T1000 (cell line): ENCODE measurements at regions not wholly inside any gene's neighbourhood (a gene's known extent, or its start where the extent isn't known, plus 50 kb on each side); places are given as distances from the start of the nearest gene placed in this dataset.
"Not testable (repeated sequence)": the region's sequence is repeated elsewhere in the genome, so short reads cannot be mapped to it uniquely, and the experiment has no call there.

Source experiments
- DNase-seq: peaks from one replicate; lab custom pipeline; 2025; ENCODE audit warnings: mixed read lengths; lab: John Stamatoyannopoulos, UW

DNA sequence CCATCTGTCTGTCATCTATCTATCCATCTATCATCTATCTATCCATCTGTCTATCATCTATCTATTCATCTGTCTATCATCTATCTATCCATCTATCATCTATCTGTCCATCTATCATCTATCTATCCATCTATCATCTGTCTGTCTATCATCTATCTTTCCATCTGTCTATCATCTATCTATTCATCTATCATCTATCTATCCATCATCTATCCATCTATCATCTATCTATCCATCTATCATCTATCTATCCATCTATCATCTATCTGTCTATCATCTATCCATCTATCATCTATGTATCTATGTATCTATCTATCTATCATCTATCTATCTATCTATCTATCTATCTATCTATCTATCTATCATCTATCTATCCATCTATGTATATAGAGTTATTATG is 671.6 kb downstream of the UTRN start:
- DNase-seq, result not testable (repeated sequence)

DNA sequence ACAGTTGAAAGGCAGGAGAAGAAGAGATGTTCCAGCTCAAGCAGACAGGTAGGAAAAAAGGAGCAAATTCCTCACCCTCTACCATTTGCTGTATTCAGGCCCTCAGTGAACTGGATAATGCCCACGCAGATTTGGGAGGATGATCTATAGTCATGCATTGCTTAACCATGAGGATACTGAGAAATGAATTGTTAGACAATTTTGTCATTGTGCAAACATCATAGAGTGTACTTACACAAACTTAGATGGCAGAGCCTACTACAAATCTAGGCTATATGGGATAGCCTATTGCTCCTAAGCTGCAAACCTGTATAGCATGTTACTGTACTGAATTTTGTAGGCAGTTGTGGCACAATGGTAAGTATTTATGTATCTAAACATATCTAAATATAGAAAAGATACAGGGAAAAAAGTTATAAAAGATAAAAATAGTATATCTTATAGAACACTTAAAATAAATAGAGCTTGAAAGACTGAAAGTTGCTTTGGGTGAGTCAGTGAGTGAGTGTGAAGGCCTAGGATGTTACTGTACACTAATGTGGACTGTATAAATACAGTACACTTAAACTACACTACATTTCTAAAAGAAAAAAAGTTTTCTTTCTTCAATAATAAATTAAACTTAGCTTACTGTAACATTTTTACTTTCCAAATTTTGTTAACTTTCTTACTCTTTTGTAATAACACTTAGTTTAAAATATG is 672.3 kb downstream of the UTRN start:
- DNase-seq, result no peak

DNA sequence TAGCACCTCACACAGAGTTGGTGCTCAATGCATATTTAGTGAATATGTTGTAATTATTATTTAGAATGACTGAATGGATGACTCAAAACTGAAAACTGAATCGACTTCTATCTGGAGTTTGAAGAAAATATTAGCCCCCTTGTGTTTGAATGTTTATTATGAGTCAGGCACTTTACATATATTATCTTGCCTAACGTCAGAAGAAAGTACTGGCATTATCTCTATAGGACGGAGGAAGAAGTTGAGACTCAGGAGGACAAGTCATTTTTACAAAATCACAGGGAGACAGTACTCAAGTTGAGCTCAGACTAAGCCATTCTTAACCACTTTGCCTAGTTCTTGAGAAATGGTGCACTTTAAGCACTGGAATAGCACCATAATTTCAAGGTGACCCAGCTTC is 684.0 kb downstream of the UTRN start:
- no peak for DNase-seq

DNA sequence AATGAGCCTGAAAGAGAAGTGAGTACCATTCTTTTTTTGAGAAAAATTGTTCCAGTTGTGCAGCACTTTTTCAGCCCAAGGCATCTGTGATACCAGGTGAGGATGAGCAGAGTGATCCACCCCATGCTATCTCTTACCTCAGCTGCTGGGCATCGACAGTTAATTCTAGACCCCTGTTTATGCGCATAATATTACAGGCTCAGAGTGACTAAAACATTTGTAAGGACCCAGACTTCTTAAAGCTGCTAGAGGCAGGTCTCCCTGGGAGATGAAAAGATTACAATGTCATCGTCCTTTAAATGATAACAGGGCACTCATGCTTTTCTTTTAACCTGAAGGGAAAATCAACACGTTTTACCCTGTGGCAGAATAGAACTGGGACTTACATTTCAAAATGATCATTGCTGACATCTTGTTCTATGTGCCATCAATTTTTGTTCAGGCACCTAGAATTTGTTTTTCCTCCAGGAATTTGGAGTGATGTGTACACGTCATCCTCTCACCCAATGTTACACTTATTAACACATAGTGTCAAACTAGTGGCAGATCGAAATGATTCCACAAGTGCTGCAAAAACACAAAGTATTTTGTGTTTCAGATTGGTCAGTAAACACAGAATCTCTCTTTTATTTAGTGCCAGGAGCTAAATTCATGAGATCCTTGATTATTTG is 684.6 kb downstream of the UTRN start:
- DNase-seq, result no peak

DNA sequence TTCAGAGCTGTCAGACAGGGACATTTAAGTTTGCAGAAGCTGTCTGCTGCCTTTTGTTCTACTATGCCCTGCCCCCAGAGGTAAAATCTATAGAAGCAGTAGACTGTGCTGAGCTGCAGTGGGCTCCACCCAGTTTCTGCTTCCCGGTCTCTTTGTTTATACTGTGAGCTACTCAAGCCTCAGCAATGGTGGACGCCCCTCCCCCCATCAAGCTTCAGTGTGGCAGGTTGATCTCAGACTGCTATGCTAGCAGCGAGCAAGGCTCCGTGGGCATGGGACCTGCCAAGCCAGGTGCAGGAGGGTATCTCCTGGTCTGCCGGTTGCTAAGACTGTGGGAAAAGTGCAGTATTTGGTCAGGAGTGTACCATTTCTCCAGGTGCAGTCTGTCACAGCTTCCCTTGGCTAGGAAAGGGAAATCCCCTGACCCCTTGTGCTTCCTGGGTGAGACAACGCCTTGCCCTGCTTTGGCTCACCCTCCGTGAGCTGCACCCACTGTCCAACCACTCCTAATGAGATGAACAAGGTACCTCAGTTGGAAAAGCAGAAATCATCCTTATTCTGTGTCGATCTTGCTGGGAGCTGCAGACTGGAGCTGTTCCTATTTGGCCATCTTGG is 692.2 kb downstream of the UTRN start:
- DNase-seq, result not testable (repeated sequence)

DNA sequence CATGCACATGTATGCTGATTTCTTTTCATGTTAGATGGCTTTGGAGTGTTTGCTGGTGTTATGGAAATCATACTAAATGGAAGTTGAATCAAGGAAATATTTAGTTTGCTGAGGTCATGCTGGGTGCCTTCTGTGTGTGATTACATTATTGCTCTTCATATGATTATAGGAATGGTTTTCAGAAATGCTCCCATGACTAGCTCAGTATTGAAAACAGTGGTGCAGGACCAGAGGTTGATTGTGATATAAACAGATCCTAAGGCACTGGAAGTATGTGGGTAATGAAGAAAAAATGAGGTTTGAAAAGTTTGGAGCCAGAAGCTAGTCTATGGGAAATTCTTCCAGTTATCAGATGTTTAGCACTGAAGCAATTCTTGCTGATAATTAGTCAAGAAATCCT is 693.1 kb downstream of the UTRN start:
- DNase-seq, result no peak

DNA sequence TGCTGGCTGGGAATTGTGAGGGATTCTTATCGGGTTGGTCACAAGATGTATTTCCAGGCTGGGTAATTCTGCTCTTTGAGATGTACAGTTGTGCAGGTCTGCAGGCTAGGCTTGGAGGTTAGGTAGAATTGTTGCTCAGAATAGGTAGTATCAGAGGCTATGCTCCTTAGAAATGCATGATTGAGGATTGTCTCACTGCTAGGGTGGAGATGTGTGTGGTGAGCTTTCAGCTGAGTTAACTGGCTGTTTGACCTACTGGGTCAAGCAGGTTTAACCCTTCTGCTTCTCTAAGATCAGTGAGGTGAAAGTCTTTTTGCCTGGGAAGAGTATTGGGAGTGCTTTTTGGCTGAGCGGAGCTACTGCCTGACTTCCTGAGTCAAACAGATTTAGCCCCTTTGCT is 701.1 kb downstream of the UTRN start:
- DNase-seq, result no peak

DNA sequence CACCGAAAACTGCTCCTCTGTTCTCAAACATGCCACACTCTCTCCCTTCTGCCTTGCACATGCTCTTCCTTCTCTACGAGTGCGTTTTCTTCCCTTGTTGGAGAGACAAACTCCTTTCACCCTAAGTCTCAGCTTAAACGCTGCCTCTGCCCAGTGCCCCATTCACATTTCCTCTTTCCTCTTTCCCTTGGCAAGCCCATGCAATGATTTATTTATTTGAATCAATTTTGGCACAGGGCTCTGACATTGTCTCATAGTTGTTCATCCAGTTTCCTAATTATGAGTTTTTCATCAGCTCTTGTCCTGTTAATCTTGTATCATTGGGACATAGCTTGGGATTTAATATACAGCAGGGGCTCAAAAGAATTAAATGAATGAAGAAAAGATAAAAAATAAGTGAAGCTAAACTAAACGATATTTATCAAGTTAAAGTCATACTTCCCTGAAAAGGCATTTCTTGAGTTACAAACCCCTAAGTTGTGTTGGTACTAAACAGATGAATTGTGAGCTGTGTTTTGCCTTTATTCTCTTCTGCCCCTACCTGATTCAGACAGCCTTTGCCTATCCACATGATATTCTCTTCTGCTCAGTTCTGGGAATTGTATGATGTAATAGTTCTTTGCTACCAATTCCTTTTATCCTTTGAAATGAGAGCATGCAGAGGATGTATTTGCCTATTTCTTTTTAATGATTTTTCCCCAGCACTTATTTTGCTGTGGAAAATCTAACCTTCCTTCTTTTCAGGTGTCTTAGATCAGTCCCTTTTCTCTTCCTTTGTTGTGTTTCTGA is 704.4 kb downstream of the UTRN start:
- no peak for DNase-seq

DNA sequence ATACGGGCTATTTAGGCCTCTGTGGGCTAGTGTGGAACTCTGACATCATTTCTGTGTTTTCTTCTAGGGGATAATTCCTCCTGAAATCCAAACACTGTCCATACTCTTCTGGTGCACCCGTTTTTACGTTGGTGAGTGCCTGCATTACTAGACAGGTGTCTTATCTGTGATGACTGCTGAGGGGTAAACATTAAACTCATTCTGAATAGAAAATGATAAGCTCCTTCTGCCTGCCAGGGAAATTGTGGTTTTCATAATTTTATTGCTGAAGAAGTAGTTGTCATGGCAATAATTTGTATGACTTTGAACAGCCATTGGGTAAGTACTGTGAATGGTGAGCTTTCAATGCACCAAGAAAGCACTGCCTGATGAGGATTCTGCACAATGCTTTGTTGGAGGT is 705.6 kb downstream of the UTRN start:
- DNase-seq, result no peak

DNA sequence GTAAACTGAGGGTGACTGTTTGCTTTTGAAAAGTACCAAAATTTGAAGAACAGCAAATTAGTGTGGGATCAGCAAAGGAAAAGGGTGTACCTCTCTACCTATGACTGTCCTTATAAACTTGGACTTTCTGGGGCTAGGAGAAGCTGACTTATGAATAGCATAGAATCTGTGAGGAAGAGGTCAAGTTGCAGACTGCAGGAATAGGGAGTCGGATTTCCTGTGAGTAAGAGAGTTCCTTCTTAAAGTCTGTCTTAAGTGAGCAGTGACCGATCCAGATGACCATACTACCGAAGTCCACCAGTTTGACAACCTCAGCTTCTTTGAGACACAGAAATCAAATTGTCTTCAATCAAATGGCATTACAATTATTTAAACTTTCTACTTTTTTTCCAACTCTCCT is 708.7 kb downstream of the UTRN start:
- no peak for DNase-seq

DNA sequence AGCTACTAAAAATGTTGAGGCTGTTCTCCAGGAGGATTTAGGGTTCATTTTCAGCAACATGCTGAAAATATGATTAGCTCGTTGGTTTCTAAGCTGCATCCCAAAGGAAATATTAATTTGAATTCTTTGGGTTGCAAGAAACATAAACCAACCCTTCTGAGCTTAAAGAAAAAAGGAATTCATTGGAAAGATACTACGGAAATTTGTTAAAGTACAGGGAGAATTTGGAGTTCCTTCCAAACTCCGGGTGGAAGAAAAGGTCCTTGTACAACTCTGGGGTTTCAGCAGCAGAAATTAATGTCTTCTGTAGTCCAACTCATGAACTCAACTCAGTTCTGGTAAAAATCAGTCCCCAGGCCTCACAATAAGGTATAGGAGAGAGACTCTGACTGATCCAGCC is 712.9 kb downstream of the UTRN start:
- no peak for DNase-seq

DNA sequence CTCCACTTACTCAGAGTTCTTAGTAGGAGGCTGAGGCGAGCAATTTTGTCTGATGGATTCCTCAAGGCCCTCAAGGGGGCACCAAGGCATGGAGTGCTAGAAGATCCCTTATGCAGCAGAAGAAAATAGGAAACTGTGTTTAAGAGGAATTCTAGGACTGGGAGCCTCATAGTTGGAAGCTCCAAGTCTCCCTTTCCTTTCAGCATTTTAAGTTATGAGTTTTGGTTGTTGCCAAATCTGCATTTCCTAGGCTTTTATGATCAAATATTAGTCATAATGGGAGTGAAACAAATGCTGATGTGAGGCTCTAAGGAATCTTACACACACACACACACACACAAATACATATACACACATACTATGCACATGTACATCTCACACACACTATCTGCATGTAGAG is 714.0 kb downstream of the UTRN start:
- DNase-seq, result no peak

DNA sequence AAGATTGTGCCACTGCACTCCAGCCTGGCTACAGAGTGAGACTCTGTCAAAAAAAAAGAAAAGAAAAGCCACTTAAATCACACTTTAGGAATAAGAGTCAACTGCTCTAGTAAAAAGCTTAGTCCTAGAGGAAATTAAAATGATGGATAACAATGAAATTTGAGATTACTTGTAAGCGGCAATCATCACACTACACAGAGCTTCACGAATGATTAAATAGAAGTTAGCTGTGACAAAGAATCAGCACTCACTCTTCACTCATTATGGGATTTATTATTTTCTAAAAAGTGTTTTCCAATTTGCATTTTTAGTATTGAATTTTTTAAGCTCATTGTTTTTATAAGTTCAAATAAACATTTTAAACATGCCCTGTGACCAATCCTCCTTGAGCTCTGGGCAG is 718.0 kb downstream of the UTRN start:
- no peak for DNase-seq

DNA sequence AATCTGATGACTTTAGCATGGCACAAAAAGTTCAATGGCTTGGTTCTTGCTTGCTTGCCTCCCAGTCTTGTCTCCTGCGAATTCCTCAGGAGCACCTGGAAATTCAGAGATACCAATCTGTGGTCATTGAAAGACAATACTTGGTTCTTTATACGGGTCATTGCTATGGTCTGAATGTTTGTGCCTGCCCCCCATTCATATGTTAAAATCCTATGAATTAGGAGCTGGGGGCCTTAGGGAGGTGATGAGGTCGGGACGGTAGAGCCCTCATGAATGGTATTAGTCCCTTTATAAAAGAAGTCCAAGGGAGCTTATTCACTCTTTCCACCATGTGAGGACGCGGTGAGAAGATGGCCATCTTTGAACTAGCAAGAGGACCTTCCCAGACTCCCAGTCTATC is 721.8 kb downstream of the UTRN start:
- no peak for DNase-seq

DNA sequence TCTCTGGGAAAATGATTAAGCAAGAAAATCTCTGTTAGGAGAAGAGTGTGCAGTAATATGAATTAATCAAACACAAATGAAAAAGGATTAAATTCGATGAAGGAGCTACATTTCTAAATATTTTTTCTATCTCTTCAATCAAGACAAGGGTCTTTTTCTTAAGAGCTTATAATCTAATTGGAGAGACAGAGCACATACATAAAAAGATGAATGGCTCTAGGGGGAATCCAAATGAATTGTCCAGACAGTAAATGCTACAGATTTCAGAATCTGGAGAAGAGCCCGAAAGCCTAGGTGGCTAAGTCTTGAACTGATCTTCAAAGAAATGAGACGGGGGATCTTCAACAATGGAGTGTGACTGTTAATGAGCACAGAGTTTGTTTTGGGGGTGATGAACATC is 723.6 kb downstream of the UTRN start:
- no peak for DNase-seq

DNA sequence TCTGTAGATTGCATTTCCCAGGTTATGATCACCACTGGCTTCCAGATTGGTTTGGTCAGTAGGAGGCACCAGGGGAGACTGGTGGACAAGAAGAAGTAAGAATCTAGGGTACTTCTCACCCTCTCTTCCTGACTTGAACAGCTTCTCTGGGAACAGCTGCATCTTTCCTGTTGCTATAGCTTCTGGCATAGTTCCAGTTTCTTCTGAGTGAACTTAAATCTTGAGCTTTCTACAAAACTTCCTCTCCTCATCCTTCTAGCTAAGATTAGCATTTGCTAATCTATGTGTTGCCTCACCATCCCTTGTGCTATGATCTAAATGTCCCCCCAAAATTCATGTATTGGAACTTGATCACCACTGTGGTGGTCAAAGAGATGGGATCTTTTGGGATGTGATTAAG is 724.6 kb downstream of the UTRN start:
- no peak for DNase-seq

DNA sequence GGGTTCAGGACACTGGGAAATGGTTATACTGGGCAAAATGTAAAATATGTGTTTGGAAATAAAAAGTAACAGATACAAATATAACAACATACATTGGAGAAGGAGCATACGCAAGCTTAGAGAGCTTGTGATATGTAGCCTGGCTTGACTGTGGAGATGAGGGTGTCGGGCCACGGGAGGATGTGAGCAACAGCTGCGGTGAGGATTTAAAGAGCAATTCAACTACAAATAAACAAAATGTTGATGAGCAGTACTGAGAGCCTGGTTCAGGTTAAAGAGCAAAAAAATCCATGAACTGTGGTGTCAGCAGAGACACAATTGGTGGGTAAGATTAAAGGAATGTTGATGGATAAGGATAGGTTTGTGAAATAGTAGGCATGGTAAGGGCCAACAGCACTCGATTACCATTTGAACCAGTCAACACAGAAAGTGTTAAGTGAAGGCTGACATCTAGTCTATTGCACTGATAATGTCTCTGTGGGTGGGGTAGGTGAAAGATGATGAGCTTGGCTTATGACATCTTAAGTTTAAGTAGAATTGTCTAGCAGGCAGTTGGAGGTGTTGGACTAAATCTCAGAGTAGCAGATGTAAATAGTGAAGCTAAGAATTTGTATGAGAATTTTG is 723.2 kb downstream of the EPM2A start:
- DNase-seq, result no peak

DNA sequence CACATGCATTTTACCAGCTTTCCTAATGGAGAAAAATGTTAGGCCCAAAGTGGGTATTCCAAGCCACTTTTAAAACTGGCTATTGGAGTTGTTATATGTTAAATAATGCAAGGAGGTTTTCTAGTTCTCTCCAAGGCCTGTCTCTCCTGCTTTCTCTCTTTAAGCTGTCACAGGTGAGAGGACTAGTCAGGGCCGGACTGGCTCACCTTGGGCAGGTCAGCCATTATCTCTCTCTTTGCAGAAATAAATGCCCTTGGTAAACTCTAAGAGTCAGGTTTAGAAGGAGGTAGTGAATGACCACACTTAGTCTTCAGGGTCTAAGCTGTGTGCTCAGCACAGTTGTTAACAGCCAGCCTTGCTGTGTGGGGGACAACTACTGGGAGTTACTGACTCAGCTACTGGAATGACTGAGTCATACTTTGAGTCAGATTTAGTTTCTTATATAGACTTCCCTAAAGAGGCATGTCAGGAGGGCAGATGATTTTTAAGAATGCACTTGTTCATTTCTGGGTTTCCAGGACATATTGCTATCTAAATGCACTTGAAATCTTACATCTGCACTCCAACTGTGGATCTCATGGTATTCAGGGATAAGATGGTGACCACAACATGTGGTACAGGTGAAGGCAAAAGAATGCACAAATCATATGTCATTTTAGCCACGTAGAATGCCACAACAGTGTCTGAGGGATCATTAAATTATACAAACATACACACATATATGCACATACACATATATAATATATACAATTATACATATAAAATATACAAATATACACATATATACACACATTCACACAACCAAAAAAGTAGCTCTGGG is 719.4 kb downstream of the EPM2A start:
- DNase-seq, result peak; percentile 17

DNA sequence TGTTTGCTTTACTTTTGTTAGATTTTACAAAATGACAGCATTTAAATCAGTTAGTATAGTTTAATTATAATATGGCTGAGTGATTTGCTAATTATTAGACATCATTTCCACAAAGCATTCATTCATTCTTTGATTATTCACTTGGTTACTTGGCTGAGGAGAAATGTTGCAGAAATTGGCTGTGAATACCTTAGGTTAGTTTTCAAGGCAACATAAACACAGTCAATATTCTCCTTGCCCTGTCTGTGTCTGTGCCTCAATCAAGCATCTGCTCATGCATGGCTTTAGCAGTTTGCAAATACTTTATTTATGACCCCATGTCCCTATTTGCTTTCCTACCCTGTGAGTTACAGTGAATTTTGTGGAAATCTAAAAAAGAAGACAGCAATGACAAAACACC is 718.3 kb downstream of the EPM2A start:
- no peak for DNase-seq

DNA sequence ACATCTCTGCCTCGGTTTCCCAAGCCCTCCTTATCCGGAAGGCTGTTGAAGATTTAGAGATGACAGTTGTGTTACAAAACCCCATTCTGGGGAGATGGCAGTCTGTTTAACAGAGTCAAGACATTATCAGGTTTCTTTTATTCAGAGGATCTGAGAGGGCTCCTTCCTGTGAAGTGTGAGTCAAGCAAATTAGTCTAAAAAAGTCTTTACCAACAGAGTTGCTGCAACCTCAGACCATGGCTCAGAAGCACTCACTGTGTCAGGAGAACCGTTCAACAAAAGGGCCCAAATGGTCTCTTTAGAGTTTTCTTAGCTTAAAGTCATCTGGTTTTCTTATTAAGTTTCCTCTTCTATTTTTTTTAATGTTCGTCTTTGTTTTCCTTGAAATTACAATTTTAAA is 717.8 kb downstream of the EPM2A start:
- no peak for DNase-seq

DNA sequence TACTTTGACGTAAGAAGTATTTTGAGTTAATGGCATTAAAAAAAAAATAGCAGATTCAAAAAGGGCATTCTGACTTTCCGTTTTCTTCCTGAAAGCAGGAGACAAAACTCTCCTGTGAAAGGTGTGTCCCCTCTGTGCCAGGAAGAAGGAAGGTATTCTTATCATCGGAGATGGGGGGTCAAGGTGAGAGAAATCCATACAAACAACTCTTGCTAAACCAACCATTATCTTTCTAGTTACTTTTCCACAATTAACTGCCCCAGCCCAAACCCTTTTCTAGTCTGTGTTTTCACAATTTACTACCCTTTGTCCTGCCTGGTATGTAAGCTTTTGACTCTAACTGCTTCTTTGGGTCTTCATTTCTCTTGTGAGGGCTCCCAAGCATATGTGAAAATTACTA is 717.3 kb downstream of the EPM2A start:
- DNase-seq, result no peak
